T-cell (primary cell): ENCODE measurements at regions not wholly inside any gene's neighbourhood (a gene's known extent, or its start where the extent isn't known, plus 50 kb on each side); places are given as distances from the start of the nearest gene placed in this dataset.

Source experiments
- ATAC-seq, 4 experiments: fragments of 200-7000 bp in 3 of 4; fragments of 150-1000 bp in 1 of 4; cut with Tn5 transposase; replicated peaks in 1 of 4; 1 replicate in 3 of 4; 2 replicates in 1 of 4; pipeline ENCODE4 v1.10.0; 2021; ENCODE audit warnings: moderate library complexity in 3 of 4, mild to moderate bottlenecking in 2 of 4, moderate number of reproducible peaks in 1 of 4
- CTCF ChIA-PET, 2 donors: fragments of 300-600 bp; sonication (Branson Sonifier 250); formaldehyde crosslinking; loops; one replicate each; lab custom pipeline; 2022; ENCODE audit warnings: antibody characterized with exemption in 2 of 2; lab: Charles Lee
- POLR2A ChIA-PET, 2 donors: fragments of 300-600 bp; sonication (Branson Sonifier 250); formaldehyde crosslinking; loops; one replicate each; lab custom pipeline; 2022; ENCODE audit warnings: antibody characterized with exemption in 2 of 2; lab: Charles Lee
- DNase-seq, 35 experiments: peaks; one replicate each; pipeline versions ENCODE4 v3.0.0 to v3.0.0-alpha.2; 2013 to 2023
- H3K27ac ChIP-seq: one replicate; pipeline ENCODE4 v1.5.1; 2013; ENCODE audit warnings: low read length
- H3K27me3 ChIP-seq, 2 experiments: replicated peaks in 1 of 2; 1 replicate in 1 of 2; 2 replicates in 1 of 2; pipeline versions ENCODE4 v1.6.1 to v1.7.0; 2013; ENCODE audit warnings: low read length in 1 of 2, mixed read lengths in 1 of 2; ENCODE audit not compliant: control insufficient read depth in 2 of 2, insufficient read depth in 2 of 2; ENCODE audit errors: extremely low read depth in 1 of 2
- H3K36me3 ChIP-seq, 2 donors: 1 replicate in 1 of 2; 2 replicates in 1 of 2; pipeline versions ENCODE4 v1.6.1 to v1.7.0; 2013; ENCODE audit warnings: low read length in 1 of 2; ENCODE audit not compliant: control insufficient read depth in 2 of 2, insufficient read depth in 1 of 2; ENCODE audit errors: extremely low read depth in 1 of 2
- H3K4me1 ChIP-seq, 2 experiments: 1 replicate in 1 of 2; 2 replicates in 1 of 2; pipeline versions ENCODE4 v1.6.1 to v1.7.0; 2013; ENCODE audit warnings: low read length in 2 of 2, mixed read lengths in 1 of 2; ENCODE audit not compliant: insufficient read depth in 2 of 2, control insufficient read depth in 1 of 2; ENCODE audit errors: extremely low read depth in 1 of 2
- H3K4me3 ChIP-seq, 2 donors: 1 replicate in 1 of 2; 2 replicates in 1 of 2; pipeline versions ENCODE4 v1.5.1 to v1.7.0; 2013; ENCODE audit warnings: mild to moderate bottlenecking in 2 of 2, low read length in 1 of 2, moderate library complexity in 1 of 2; ENCODE audit not compliant: control insufficient read depth in 1 of 2; ENCODE audit errors: extremely low read depth in 1 of 2
- H3K9me3 ChIP-seq: 2 replicates; pipeline ENCODE4 v1.7.0; 2013
- H3K27ac Mint-ChIP-seq, 2 donors: one replicate each; pipeline ENCODE4 v1.8.0; 2020 to 2021; ENCODE audit warnings: mild to moderate bottlenecking in 2 of 2, mixed read lengths in 2 of 2
- H3K27me3 Mint-ChIP-seq, 2 donors: one replicate each; pipeline ENCODE4 v1.8.0; 2021 to 2022; ENCODE audit warnings: mixed read lengths in 2 of 2
- H3K36me3 Mint-ChIP-seq: one replicate; pipeline ENCODE4 v1.8.0; 2021; ENCODE audit warnings: mixed read lengths
- H3K4me1 Mint-ChIP-seq, 3 donors: one replicate each; pipeline ENCODE4 v1.8.0; 2020 to 2022; ENCODE audit warnings: mixed read lengths in 3 of 3, mild to moderate bottlenecking in 1 of 3
- H3K4me3 Mint-ChIP-seq, 3 donors: one replicate each; pipeline ENCODE4 v1.8.0; 2020 to 2022; ENCODE audit warnings: mild to moderate bottlenecking in 3 of 3, mixed read lengths in 3 of 3, moderate library complexity in 3 of 3
- H3K9me3 Mint-ChIP-seq, 3 donors: one replicate each; pipeline ENCODE4 v1.8.0; 2020 to 2022; ENCODE audit warnings: mixed read lengths in 3 of 3
- WGBS: methylation state at CpG from one replicate; pipeline ENCODE4 v1.1.5; 2013; ENCODE audit warnings: missing lambda C conversion rate; ENCODE audit not compliant: insufficient coverage; 5-methylcytosine and 5-hydroxymethylcytosine counted together

GRCh38 chr3:159170436-159171003 is 368.7 kb downstream of the MFSD1 start:
- Histone ChIP-seq H3K36me3 (no peaks in the 10 kb centered on the region), H3K27ac (no peak overlapping the region), H3K4me1 (no peaks in the 10 kb centered on the region), H3K27me3 (no peaks in the 10 kb centered on the region), H3K4me3 (no peak overlapping the region), H3K9me3 (no peaks in the 10 kb centered on the region)
- POLR2A ChIA-PET = no interaction called here
- WGBS = 100% methylated on average over 1 of the region's 4 CpGs
- H3K9me3 Mint-ChIP-seq = peaks cover 0 to 3% (median 0%) of the 10 kb centered on the region in 3 donors
- CTCF ChIA-PET = interaction anchor here in 1 of 2 donors (0.6 kb wide), 1 partner anchor 49 kb away, joined by 3 read pairs; no protein-coding TSS in a partner anchor
- no peak overlapping the region for H3K4me3 Mint-ChIP-seq
- H3K27ac Mint-ChIP-seq = no peak overlapping the region
- DNase-seq (no peak), ATAC-seq (no peak)
- H3K36me3 Mint-ChIP-seq = no peaks in the 10 kb centered on the region
- no peaks in the 10 kb centered on the region for H3K4me1 Mint-ChIP-seq
- no peaks in the 10 kb centered on the region for H3K27me3 Mint-ChIP-seq

- Histone ChIP-seq H3K4me1 (no peaks in the 10 kb centered on the region), H3K27me3 (no peaks in the 10 kb centered on the region), H3K27ac (no peak overlapping the region), H3K4me3 (no peak overlapping the region), H3K36me3 (no peaks in the 10 kb centered on the region), H3K9me3 (no peaks in the 10 kb centered on the region)
- Mint-ChIP-seq H3K4me1 (no peaks in the 10 kb centered on the region), H3K27ac (no peak overlapping the region), H3K9me3 (peaks cover 0 to 3% (median 0%) of the 10 kb centered on the region in 3 donors), H3K36me3 (no peaks in the 10 kb centered on the region), H3K4me3 (no peak overlapping the region), H3K27me3 (no peaks in the 10 kb centered on the region)
- POLR2A ChIA-PET = no interaction called here
- no peak for DNase-seq
- CTCF ChIA-PET = no interaction called here
- ATAC-seq = no peak
- 92% methylated on average over 2 of the region's 3 CpGs for WGBS
These were observed 369.5 kb downstream of the MFSD1 start for GRCh38 chr3:159171333-159171732.

- H3K27ac Mint-ChIP-seq = no peak overlapping the region
- Histone ChIP-seq H3K27me3 (no peaks in the 10 kb centered on the region), H3K36me3 (no peaks in the 10 kb centered on the region), H3K4me3 (no peak overlapping the region), H3K27ac (no peak overlapping the region), H3K9me3 (no peaks in the 10 kb centered on the region), H3K4me1 (no peaks in the 10 kb centered on the region)
- H3K9me3 Mint-ChIP-seq = peaks cover 0 to 3% (median 0%) of the 10 kb centered on the region in 3 donors
- WGBS = no CpG with 5 or more reads among the region's 2 CpGs
- CTCF ChIA-PET = no interaction called here
- no peaks in the 10 kb centered on the region for H3K4me1 Mint-ChIP-seq
- no peak for ATAC-seq
- H3K4me3 Mint-ChIP-seq = no peak overlapping the region
- H3K36me3 Mint-ChIP-seq = no peaks in the 10 kb centered on the region
- DNase-seq = no peak
- H3K27me3 Mint-ChIP-seq = no peaks in the 10 kb centered on the region
- POLR2A ChIA-PET = no interaction called here
These were observed 370.6 kb downstream of the MFSD1 start for GRCh38 chr3:159172473-159172872.

- Histone ChIP-seq H3K9me3 (no peaks in the 10 kb centered on the region), H3K36me3 (no peaks in the 10 kb centered on the region), H3K27ac (no peak overlapping the region), H3K4me3 (no peak overlapping the region), H3K27me3 (no peaks in the 10 kb centered on the region), H3K4me1 (no peaks in the 10 kb centered on the region)
- no peak for ATAC-seq
- 60% methylated on average over 1 of the region's 7 CpGs for WGBS
- Mint-ChIP-seq H3K27me3 (no peaks in the 10 kb centered on the region), H3K4me1 (no peaks in the 10 kb centered on the region), H3K36me3 (no peaks in the 10 kb centered on the region), H3K9me3 (peaks cover 0 to 3% (median 0%) of the 10 kb centered on the region in 3 donors), H3K4me3 (no peak overlapping the region), H3K27ac (no peak overlapping the region)
- ChIA-PET CTCF (no interaction called here), POLR2A (no interaction called here)
- no peak for DNase-seq
These were observed 373.1 kb downstream of the MFSD1 start for GRCh38 chr3:159174715-159175692.

GRCh38 chr3:159178209-159178897 is 376.5 kb downstream of the MFSD1 start:
- Mint-ChIP-seq H3K4me3 (no peak overlapping the region), H3K36me3 (no peaks in the 10 kb centered on the region), H3K27me3 (peaks cover 0 to 2% of the 10 kb centered on the region in 2 donors), H3K9me3 (peaks cover 0 to 4% (median 0%) of the 10 kb centered on the region in 3 donors), H3K4me1 (no peaks in the 10 kb centered on the region), H3K27ac (no peak overlapping the region)
- no peak for ATAC-seq
- H3K36me3 ChIP-seq = no peaks in the 10 kb centered on the region
- no peaks in the 10 kb centered on the region for H3K4me1 ChIP-seq
- ChIA-PET POLR2A (no interaction called here), CTCF (no interaction called here)
- no CpG with 5 or more reads among the region's 4 CpGs for WGBS
- no peak for DNase-seq
- no peak overlapping the region for H3K27ac ChIP-seq
- no peaks in the 10 kb centered on the region for H3K9me3 ChIP-seq
- no peak overlapping the region for H3K4me3 ChIP-seq
- no peaks in the 10 kb centered on the region for H3K27me3 ChIP-seq

- CTCF ChIA-PET = no interaction called here
- no peaks in the 10 kb centered on the region for H3K4me1 Mint-ChIP-seq
These were observed 381.1 kb downstream of the MFSD1 start for GRCh38 chr3:159182961-159183360.

More at GRCh38 chr3:159182961-159183360, 381.1 kb downstream of the MFSD1 start:
- H3K9me3 Mint-ChIP-seq = peaks cover 0 to 4% (median 0%) of the 10 kb centered on the region in 3 donors
- no peak overlapping the region for H3K27ac Mint-ChIP-seq
- DNase-seq (no peak), ATAC-seq (no peak)
- no peaks in the 10 kb centered on the region for H3K36me3 Mint-ChIP-seq
- no peak overlapping the region for H3K4me3 ChIP-seq
- no peak overlapping the region for H3K4me3 Mint-ChIP-seq
- H3K4me1 ChIP-seq = no peaks in the 10 kb centered on the region
- H3K27ac ChIP-seq = no peak overlapping the region
- H3K9me3 ChIP-seq = no peaks in the 10 kb centered on the region
- peaks cover 0 to 6% of the 10 kb centered on the region in 2 experiments for H3K27me3 ChIP-seq
- no peaks in the 10 kb centered on the region for H3K36me3 ChIP-seq
- peaks cover 0 to 2% of the 10 kb centered on the region in 2 donors for H3K27me3 Mint-ChIP-seq
- POLR2A ChIA-PET = no interaction called here
